ENCODE measurements at regions not wholly inside any gene's neighbourhood (a gene's known extent, or its start where the extent isn't known, plus 50 kb on each side); places are given as distances from the start of the nearest gene placed in this dataset.

GRCh38 chr2:15765686-15766302 lies 174.1 kb downstream of the DDX1 start:
- Histone ChIP-seq H3K27ac (ENCODE audit: low read depth in 1 of 3, low read length in 2 of 3) (no peak overlapping the region), H3K4me3 (ENCODE audit: low read depth in 1 of 3, low read length in 3 of 3) (no peak overlapping the region), H3K9me3 (ENCODE audit: control insufficient read depth in 2 of 2, insufficient read depth in 1 of 2, low read depth in 1 of 2, low read length in 1 of 2) (no peaks in the 10 kb centered on the region), H3K27me3 (ENCODE audit: control insufficient read depth in 3 of 3, insufficient read depth in 3 of 3, low read length in 3 of 3) (peaks cover 0 to 2% (median 0%) of the 10 kb centered on the region in 3 donors), H3K4me1 (ENCODE audit: control insufficient read depth in 3 of 3, insufficient read depth in 2 of 3, low read depth in 1 of 3, low read length in 2 of 3) (no peaks in the 10 kb centered on the region), H3K36me3 (ENCODE audit: control insufficient read depth in 3 of 3, insufficient read depth in 2 of 3, low read depth in 1 of 3, low read length in 3 of 3) (no peaks in the 10 kb centered on the region)
- no peak for FAIRE-seq
- DNase-seq = no peak
- WGBS, 3 donors = 79 to 89% (median 82%) methylated on average over 13 of the region's 13 CpGs

DNA sequence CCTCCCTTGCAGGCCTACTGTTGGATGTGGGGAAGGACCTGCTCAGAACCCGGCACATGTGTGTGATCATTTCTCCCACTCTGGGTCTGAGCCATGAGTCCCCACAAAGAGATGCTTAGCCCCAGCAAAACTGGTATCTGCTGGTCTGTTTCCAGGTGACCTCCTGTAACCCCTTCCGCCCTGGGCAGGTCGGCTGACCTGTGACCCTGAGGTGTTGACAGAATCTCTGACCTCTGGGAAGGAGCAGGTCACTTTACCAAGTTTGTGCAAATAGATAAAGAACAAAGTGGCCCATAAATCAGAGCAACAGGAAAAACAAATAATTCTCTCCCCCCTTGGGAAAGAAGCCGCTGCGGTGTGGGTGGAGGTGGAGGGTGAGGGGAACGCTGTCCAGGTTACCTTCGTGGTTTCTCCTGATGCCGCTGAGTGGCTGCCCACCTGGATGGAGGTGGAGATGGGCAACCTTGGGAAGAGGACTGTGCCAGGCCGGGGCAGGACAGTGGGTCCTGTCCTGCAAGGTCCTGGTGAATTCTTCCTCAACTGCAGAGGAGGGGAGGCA lies 174.0 kb upstream of the MYCN start:
- H3K36me3 ChIP-seq (ENCODE audit: control insufficient read depth in 3 of 3, insufficient read depth in 2 of 3, low read depth in 1 of 3, low read length in 3 of 3) = no peaks in the 10 kb centered on the region
- no peaks in the 10 kb centered on the region for H3K4me1 ChIP-seq (ENCODE audit: control insufficient read depth in 3 of 3, insufficient read depth in 2 of 3, low read depth in 1 of 3, low read length in 2 of 3)
- 52 to 74% (median 65%) methylated on average over 9 of the region's 9 CpGs for WGBS, 3 donors
- no peak overlapping the region for H3K27ac ChIP-seq (ENCODE audit: low read depth in 1 of 3, low read length in 2 of 3)
- DNase-seq = no peak
- no peaks in the 10 kb centered on the region for H3K9me3 ChIP-seq (ENCODE audit: control insufficient read depth in 2 of 2, insufficient read depth in 1 of 2, low read depth in 1 of 2, low read length in 1 of 2)
- no peak for FAIRE-seq
- no peak overlapping the region for H3K4me3 ChIP-seq (ENCODE audit: low read depth in 1 of 3, low read length in 3 of 3)
- no peaks in the 10 kb centered on the region for H3K27me3 ChIP-seq (ENCODE audit: control insufficient read depth in 3 of 3, insufficient read depth in 3 of 3, low read length in 3 of 3)

DNA sequence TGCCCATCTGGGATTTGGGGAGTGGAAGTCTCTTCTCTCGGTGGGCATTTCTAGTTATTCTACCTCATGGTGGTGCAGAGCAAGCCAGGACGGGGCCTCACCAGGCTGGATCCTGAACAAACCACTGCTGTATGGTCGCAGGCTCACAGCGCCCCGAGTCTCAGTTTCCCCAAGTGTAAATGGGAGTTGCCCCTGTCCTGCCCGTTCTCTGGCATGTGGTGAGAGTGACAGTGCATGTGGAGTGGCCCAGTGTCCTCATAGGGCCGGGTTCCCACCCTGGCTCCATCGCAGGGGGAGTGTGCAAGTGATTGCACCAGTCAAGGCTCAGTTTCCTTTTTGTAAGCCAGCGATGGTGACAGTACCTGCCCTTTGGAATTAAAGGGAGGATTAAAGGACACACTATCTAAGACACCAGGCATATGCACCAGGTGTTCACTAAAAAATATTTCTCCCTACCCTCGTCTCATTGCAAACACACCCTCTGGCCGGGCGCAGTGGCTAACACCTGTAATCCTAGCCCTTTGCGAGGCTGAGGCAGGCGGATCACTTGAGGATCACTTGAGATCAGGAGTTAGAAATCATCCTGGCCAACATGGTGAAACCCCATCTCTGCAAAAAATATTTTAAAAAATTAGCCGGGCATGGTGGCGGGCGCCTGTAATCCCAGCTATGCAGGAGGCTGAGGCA lies 173.3 kb upstream of the MYCN start:
- Histone ChIP-seq H3K4me1 (ENCODE audit: control insufficient read depth in 3 of 3, insufficient read depth in 2 of 3, low read depth in 1 of 3, low read length in 2 of 3) (no peaks in the 10 kb centered on the region), H3K36me3 (ENCODE audit: control insufficient read depth in 3 of 3, insufficient read depth in 2 of 3, low read depth in 1 of 3, low read length in 3 of 3) (no peaks in the 10 kb centered on the region), H3K27me3 (ENCODE audit: control insufficient read depth in 3 of 3, insufficient read depth in 3 of 3, low read length in 3 of 3) (no peaks in the 10 kb centered on the region), H3K4me3 (ENCODE audit: low read depth in 1 of 3, low read length in 3 of 3) (no peak overlapping the region), H3K27ac (ENCODE audit: low read depth in 1 of 3, low read length in 2 of 3) (no peak overlapping the region), H3K9me3 (ENCODE audit: control insufficient read depth in 2 of 2, insufficient read depth in 1 of 2, low read depth in 1 of 2, low read length in 1 of 2) (no peaks in the 10 kb centered on the region)
- 55 to 83% (median 58%) methylated on average over 17 of the region's 17 CpGs for WGBS, 3 donors
- no peak for DNase-seq
- no peak for FAIRE-seq

GRCh38 chr2:15767679-15768078 lies 172.7 kb upstream of the MYCN start:
- 69 to 78% (median 71%) methylated on average over 5 of the region's 5 CpGs for WGBS, 3 donors
- no peak for DNase-seq
- FAIRE-seq = no peak
- H3K9me3 ChIP-seq (ENCODE audit: control insufficient read depth in 2 of 2, insufficient read depth in 1 of 2, low read depth in 1 of 2, low read length in 1 of 2) = no peaks in the 10 kb centered on the region
- H3K27me3 ChIP-seq (ENCODE audit: control insufficient read depth in 3 of 3, insufficient read depth in 3 of 3, low read length in 3 of 3) = no peaks in the 10 kb centered on the region
- H3K27ac ChIP-seq (ENCODE audit: low read depth in 1 of 3, low read length in 2 of 3) = no peak overlapping the region
- H3K4me1 ChIP-seq (ENCODE audit: control insufficient read depth in 3 of 3, insufficient read depth in 2 of 3, low read depth in 1 of 3, low read length in 2 of 3) = no peaks in the 10 kb centered on the region
- no peak overlapping the region for H3K4me3 ChIP-seq (ENCODE audit: low read depth in 1 of 3, low read length in 3 of 3)
- H3K36me3 ChIP-seq (ENCODE audit: control insufficient read depth in 3 of 3, insufficient read depth in 2 of 3, low read depth in 1 of 3, low read length in 3 of 3) = no peaks in the 10 kb centered on the region

DNA sequence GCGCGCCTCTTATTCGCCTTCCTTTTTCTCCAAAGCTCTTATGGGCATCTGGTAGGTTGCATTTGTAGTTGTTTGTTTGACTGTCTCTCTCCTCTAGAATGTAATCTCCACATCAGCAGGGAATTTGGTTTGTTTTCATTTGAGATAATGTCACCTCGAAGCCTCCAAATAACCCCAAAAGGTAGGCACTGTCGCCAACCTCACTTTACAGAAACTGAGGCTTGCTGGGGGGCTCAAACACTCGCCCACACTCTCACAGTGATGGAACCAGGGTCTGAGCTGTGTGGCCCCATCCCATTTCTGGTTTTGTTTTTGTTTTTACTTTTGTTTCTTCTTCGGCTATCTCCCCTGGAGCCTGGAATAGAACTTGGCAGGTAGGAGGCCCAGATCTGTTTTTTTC lies 172.2 kb upstream of the MYCN start:
- no peaks in the 10 kb centered on the region for H3K9me3 ChIP-seq (ENCODE audit: control insufficient read depth in 2 of 2, insufficient read depth in 1 of 2, low read depth in 1 of 2, low read length in 1 of 2)
- 75 to 91% (median 87%) methylated on average over 7 of the region's 7 CpGs for WGBS, 3 donors
- H3K27me3 ChIP-seq (ENCODE audit: control insufficient read depth in 3 of 3, insufficient read depth in 3 of 3, low read length in 3 of 3) = no peaks in the 10 kb centered on the region
- no peak for FAIRE-seq
- no peaks in the 10 kb centered on the region for H3K36me3 ChIP-seq (ENCODE audit: control insufficient read depth in 3 of 3, insufficient read depth in 2 of 3, low read depth in 1 of 3, low read length in 3 of 3)
- no peaks in the 10 kb centered on the region for H3K4me1 ChIP-seq (ENCODE audit: control insufficient read depth in 3 of 3, insufficient read depth in 2 of 3, low read depth in 1 of 3, low read length in 2 of 3)
- H3K4me3 ChIP-seq (ENCODE audit: low read depth in 1 of 3, low read length in 3 of 3) = no peak overlapping the region
- H3K27ac ChIP-seq (ENCODE audit: low read depth in 1 of 3, low read length in 2 of 3) = no peak overlapping the region
- DNase-seq = no peak

DNA sequence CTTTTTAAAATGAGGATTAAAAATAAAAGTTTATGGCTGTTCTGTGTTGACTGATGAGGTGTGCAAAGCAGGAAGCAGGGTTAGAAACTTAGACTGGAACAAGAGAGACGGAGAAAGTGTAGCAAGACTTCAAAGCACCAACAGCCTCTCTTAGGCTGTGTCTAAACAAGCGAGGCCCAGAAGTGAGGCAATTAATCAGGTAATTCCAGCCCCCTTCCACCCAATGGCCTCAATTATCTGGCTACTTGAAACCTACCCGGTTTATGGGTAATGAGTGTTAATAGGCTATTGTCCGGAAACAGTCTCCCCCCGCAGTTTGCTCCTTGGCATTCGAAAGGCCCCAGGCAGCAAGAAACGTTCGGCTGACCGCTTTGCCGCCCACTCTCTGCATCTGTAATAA lies 171.7 kb upstream of the MYCN start:
- Histone ChIP-seq H3K27ac (ENCODE audit: low read depth in 1 of 3, low read length in 2 of 3) (no peak overlapping the region), H3K4me3 (ENCODE audit: low read depth in 1 of 3, low read length in 3 of 3) (no peak overlapping the region), H3K36me3 (ENCODE audit: control insufficient read depth in 3 of 3, insufficient read depth in 2 of 3, low read depth in 1 of 3, low read length in 3 of 3) (no peaks in the 10 kb centered on the region), H3K4me1 (ENCODE audit: control insufficient read depth in 3 of 3, insufficient read depth in 2 of 3, low read depth in 1 of 3, low read length in 2 of 3) (no peaks in the 10 kb centered on the region), H3K9me3 (ENCODE audit: control insufficient read depth in 2 of 2, insufficient read depth in 1 of 2, low read depth in 1 of 2, low read length in 1 of 2) (peaks cover 0 to 2% of the 10 kb centered on the region in 2 donors), H3K27me3 (ENCODE audit: control insufficient read depth in 3 of 3, insufficient read depth in 3 of 3, low read length in 3 of 3) (no peaks in the 10 kb centered on the region)
- no peak for DNase-seq
- 60 to 72% (median 72%) methylated on average over 10 of the region's 10 CpGs for WGBS, 3 donors
- FAIRE-seq = no peak

- H3K4me1 ChIP-seq (ENCODE audit: control insufficient read depth in 3 of 3, insufficient read depth in 2 of 3, low read depth in 1 of 3, low read length in 2 of 3) = no peaks in the 10 kb centered on the region
- 80 to 86% (median 84%) methylated on average over 3 of the region's 3 CpGs for WGBS, 3 donors
- no peak overlapping the region for H3K4me3 ChIP-seq (ENCODE audit: low read depth in 1 of 3, low read length in 3 of 3)
- no peak for FAIRE-seq
- peaks cover 0 to 2% of the 10 kb centered on the region in 2 donors for H3K9me3 ChIP-seq (ENCODE audit: control insufficient read depth in 2 of 2, insufficient read depth in 1 of 2, low read depth in 1 of 2, low read length in 1 of 2)
- H3K27ac ChIP-seq (ENCODE audit: low read depth in 1 of 3, low read length in 2 of 3) = no peak overlapping the region
- no peaks in the 10 kb centered on the region for H3K36me3 ChIP-seq (ENCODE audit: control insufficient read depth in 3 of 3, insufficient read depth in 2 of 3, low read depth in 1 of 3, low read length in 3 of 3)
- no peak for DNase-seq
- no peaks in the 10 kb centered on the region for H3K27me3 ChIP-seq (ENCODE audit: control insufficient read depth in 3 of 3, insufficient read depth in 3 of 3, low read length in 3 of 3)
These were observed 171.1 kb upstream of the MYCN start for GRCh38 chr2:15769235-15769634.

- Histone ChIP-seq H3K36me3 (ENCODE audit: control insufficient read depth in 3 of 3, insufficient read depth in 2 of 3, low read depth in 1 of 3, low read length in 3 of 3) (no peaks in the 10 kb centered on the region), H3K27me3 (ENCODE audit: control insufficient read depth in 3 of 3, insufficient read depth in 3 of 3, low read length in 3 of 3) (no peaks in the 10 kb centered on the region), H3K4me1 (ENCODE audit: control insufficient read depth in 3 of 3, insufficient read depth in 2 of 3, low read depth in 1 of 3, low read length in 2 of 3) (no peaks in the 10 kb centered on the region), H3K27ac (ENCODE audit: low read depth in 1 of 3, low read length in 2 of 3) (no peak overlapping the region), H3K9me3 (ENCODE audit: control insufficient read depth in 2 of 2, insufficient read depth in 1 of 2, low read depth in 1 of 2, low read length in 1 of 2) (peaks cover 0 to 2% of the 10 kb centered on the region in 2 donors), H3K4me3 (ENCODE audit: low read depth in 1 of 3, low read length in 3 of 3) (no peak overlapping the region)
- FAIRE-seq (no peak), DNase-seq (no peak)
- WGBS, 3 donors = 87% methylated on average over 17 of the region's 17 CpGs
These were observed 170.4 kb upstream of the MYCN start for GRCh38 chr2:15769676-15770547.

Data from small intestine (tissue), 7 donors.